Stimulated activated CD8-positive, alpha-beta memory T cell treated with anti-CD3 and anti-CD28 coated beads, Interleukin-4, amount 100 ng/mL, for 24 hours (primary cell): ENCODE measurements at regions not wholly inside any gene's neighbourhood (a gene's known extent, or its start where the extent isn't known, plus 50 kb on each side); places are given as distances from the start of the nearest gene placed in this dataset.
"Not testable (repeated sequence)": the region's sequence is repeated elsewhere in the genome, so short reads cannot be mapped to it uniquely, and the experiment has no call there.

Source experiments
- DNase-seq: peaks from one replicate; pipeline ENCODE4 v3.0.0-alpha.2; 2020; ENCODE audit warnings: low read depth

GRCh38 chr9:31677877-31678276, 706.6 kb upstream of the ACO1 start:
- DNase-seq = no peak

- DNase-seq = no peak
Observed at GRCh38 chr9:31683116-31683515, 701.3 kb upstream of the ACO1 start.

GRCh38 chr9:31697956-31698355, 686.5 kb upstream of the ACO1 start:
- DNase-seq = no peak

GRCh38 chr9:31699836-31700235, 684.6 kb upstream of the ACO1 start:
- DNase-seq = no peak

- no peak for DNase-seq
Observed at GRCh38 chr9:31700252-31701045, 684.0 kb upstream of the ACO1 start.

- DNase-seq = no peak
Observed at GRCh38 chr9:31702957-31703356, 681.5 kb upstream of the ACO1 start.

- no peak for DNase-seq
Observed at GRCh38 chr9:31715250-31715649, 669.2 kb upstream of the ACO1 start.

- DNase-seq = no peak
Observed at GRCh38 chr9:31719262-31719661, 665.2 kb upstream of the ACO1 start.

- DNase-seq = no peak
Observed at GRCh38 chr9:31730398-31730797, 654.0 kb upstream of the ACO1 start.

GRCh38 chr9:31733166-31733565, 651.3 kb upstream of the ACO1 start:
- no peak for DNase-seq

GRCh38 chr9:31736581-31737179, 647.8 kb upstream of the ACO1 start:
- DNase-seq = no peak

- DNase-seq = no peak
Observed at GRCh38 chr9:31740705-31741104, 643.7 kb upstream of the ACO1 start.

- DNase-seq = no peak
Observed at GRCh38 chr9:31744589-31744988, 639.9 kb upstream of the ACO1 start.

GRCh38 chr9:31745468-31745867, 639.0 kb upstream of the ACO1 start:
- no peak for DNase-seq

GRCh38 chr9:31745886-31746285, 638.6 kb upstream of the ACO1 start:
- no peak for DNase-seq

GRCh38 chr9:31753756-31754155, 630.7 kb upstream of the ACO1 start:
- DNase-seq = no peak

- no peak for DNase-seq
Observed at GRCh38 chr9:31759703-31760102, 624.7 kb upstream of the ACO1 start.

- DNase-seq = not testable (repeated sequence)
Observed at GRCh38 chr9:31774021-31774420, 610.4 kb upstream of the ACO1 start.

- DNase-seq = no peak
Observed at GRCh38 chr9:31774571-31774970, 609.9 kb upstream of the ACO1 start.

GRCh38 chr9:31776471-31776870, 608.0 kb upstream of the ACO1 start:
- DNase-seq = no peak

- no peak for DNase-seq
Observed at GRCh38 chr9:31783491-31783890, 601.0 kb upstream of the ACO1 start.

- DNase-seq = no peak
Observed at GRCh38 chr9:31790720-31791119, 593.7 kb upstream of the ACO1 start.

GRCh38 chr9:31799953-31800609, 584.4 kb upstream of the ACO1 start:
- no peak for DNase-seq
